CD4-positive, alpha-beta T cell (primary cell): ENCODE measurements at regions not wholly inside any gene's neighbourhood (a gene's known extent, or its start where the extent isn't known, plus 50 kb on each side); places are given as distances from the start of the nearest gene placed in this dataset.

ENCODE experiments used
- ATAC-seq: fragments of 200-7000 bp; cut with Tn5 transposase; one replicate; pipeline ENCODE4 v1.10.0; 2022; ENCODE audit warnings: mild to moderate bottlenecking; ENCODE audit not compliant: poor library complexity
- CTCF ChIA-PET: fragments of 350-600 bp; sonication (Branson Sonifier 250); formaldehyde crosslinking; loops from one replicate; lab custom pipeline; 2021; ENCODE audit warnings: antibody characterized with exemption, inconsistent platforms; lab: Charles Lee
- POLR2A ChIA-PET: fragments of 350-600 bp; sonication (Branson Sonifier 250); formaldehyde crosslinking; loops from one replicate; lab custom pipeline; 2021; ENCODE audit warnings: antibody characterized with exemption, inconsistent platforms; lab: Charles Lee
- DNase-seq, 14 experiments: peaks; one replicate each; pipeline ENCODE4 v3.0.0-alpha.2; 2013 to 2020; ENCODE audit warnings: mixed read lengths in 2 of 14
- H3K27ac ChIP-seq, 2 donors: one replicate each; pipeline versions ENCODE4 v1.5.1 to v1.7.0; 2013; ENCODE audit warnings: low read length in 2 of 2, low read depth in 1 of 2, mild to moderate bottlenecking in 1 of 2
- H3K27me3 ChIP-seq, 2 experiments: 1 replicate in 1 of 2; 2 replicates in 1 of 2; pipeline versions ENCODE4 v1.6.1 to v1.7.0; 2013; ENCODE audit warnings: low read length in 2 of 2, control low read depth in 1 of 2, mild to moderate bottlenecking in 1 of 2, moderate library complexity in 1 of 2; ENCODE audit not compliant: insufficient read depth in 2 of 2, control insufficient read depth in 1 of 2
- H3K36me3 ChIP-seq: one replicate; pipeline ENCODE4 v1.6.1; 2013; ENCODE audit warnings: low read length, control low read depth; ENCODE audit not compliant: insufficient read depth
- H3K4me1 ChIP-seq: one replicate; pipeline ENCODE4 v1.6.1; 2013; ENCODE audit warnings: low read length, control low read depth; ENCODE audit not compliant: insufficient read depth
- H3K4me3 ChIP-seq: one replicate; pipeline ENCODE4 v1.5.1; 2013; ENCODE audit warnings: mild to moderate bottlenecking, low read length, moderate library complexity
- H3K9me3 ChIP-seq, 2 experiments: 1 replicate in 1 of 2; 2 replicates in 1 of 2; pipeline versions ENCODE4 v1.6.1 to v1.7.0; 2013; ENCODE audit warnings: low read length in 2 of 2, mild to moderate bottlenecking in 2 of 2, control low read depth in 1 of 2, moderate library complexity in 1 of 2; ENCODE audit not compliant: control insufficient read depth in 1 of 2, insufficient read depth in 1 of 2
- H3K27ac Mint-ChIP-seq: one replicate; pipeline ENCODE4 v1.8.0; 2020; ENCODE audit warnings: mixed read lengths
- H3K27me3 Mint-ChIP-seq: one replicate; pipeline ENCODE4 v1.8.0; 2021; ENCODE audit warnings: mixed read lengths
- H3K36me3 Mint-ChIP-seq: one replicate; pipeline ENCODE4 v1.8.0; 2021; ENCODE audit warnings: low read depth, mixed read lengths
- H3K4me1 Mint-ChIP-seq: one replicate; pipeline ENCODE4 v1.8.0; 2021; ENCODE audit warnings: low read depth, mixed read lengths
- H3K4me3 Mint-ChIP-seq: one replicate; pipeline ENCODE4 v1.8.0; 2020; ENCODE audit warnings: mild to moderate bottlenecking, mixed read lengths
- H3K9me3 Mint-ChIP-seq: one replicate; pipeline ENCODE4 v1.8.0; 2020; ENCODE audit warnings: mixed read lengths
- intact Hi-C, 2 experiments: fragments of 100-400 bp; cut with DNase I in 1 of 2; cut with micrococcal nuclease in 1 of 2; formaldehyde crosslinking; loops; one replicate each; pipeline versions ENCODE4 v1.15.1 to v1.9.0; 2023 to 2025; cut with DNase I, micrococcal nuclease
- TF ChIP-seq, protein P1 (sequence below): fragments of 200-600 bp; IDR thresholded peaks from one replicate; pipeline ENCODE4 v1.8.0; 2022; ENCODE audit warnings: antibody characterized with exemption, mild to moderate bottlenecking

DNA sequence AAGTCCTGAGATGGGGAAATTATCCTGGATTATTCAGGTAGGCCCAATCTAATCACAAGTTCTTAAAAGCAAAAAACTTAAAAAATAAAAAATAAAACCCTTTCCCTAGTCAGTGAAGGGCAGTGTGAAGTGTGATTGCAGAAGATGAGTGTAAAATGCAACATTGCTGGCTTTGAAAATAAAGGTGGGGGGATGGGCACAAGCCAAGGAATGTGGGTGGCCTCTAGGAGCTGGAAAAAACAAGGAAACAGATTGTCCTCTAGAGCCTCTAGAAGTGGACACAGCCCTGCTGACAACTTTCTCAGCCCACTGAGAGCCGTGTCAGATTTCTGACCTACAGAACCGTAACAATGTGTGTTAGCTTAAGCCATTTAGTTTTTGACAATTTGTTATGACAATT is 184.3 kb upstream of the HNRNPA3 start:
- H3K27me3 ChIP-seq, result peaks cover 0 to 3% of the 10 kb centered on the region in 2 experiments
- ChIA-PET POLR2A (no interaction called here), CTCF (no interaction called here)
- DNase-seq (no peak), ATAC-seq (no peak)
- no peaks in the 10 kb centered on the region for H3K36me3 Mint-ChIP-seq
- no peaks in the 10 kb centered on the region for H3K9me3 Mint-ChIP-seq
- no peak overlapping the region for H3K4me3 ChIP-seq
- H3K4me1 Mint-ChIP-seq, result no peaks in the 10 kb centered on the region
- no peaks in the 10 kb centered on the region for H3K4me1 ChIP-seq
- H3K9me3 ChIP-seq, result no peaks in the 10 kb centered on the region
- no peak overlapping the region for H3K27ac ChIP-seq
- no peak overlapping the region for H3K27ac Mint-ChIP-seq
- no peaks in the 10 kb centered on the region for H3K36me3 ChIP-seq
- TF ChIP-seq, protein P1, sequence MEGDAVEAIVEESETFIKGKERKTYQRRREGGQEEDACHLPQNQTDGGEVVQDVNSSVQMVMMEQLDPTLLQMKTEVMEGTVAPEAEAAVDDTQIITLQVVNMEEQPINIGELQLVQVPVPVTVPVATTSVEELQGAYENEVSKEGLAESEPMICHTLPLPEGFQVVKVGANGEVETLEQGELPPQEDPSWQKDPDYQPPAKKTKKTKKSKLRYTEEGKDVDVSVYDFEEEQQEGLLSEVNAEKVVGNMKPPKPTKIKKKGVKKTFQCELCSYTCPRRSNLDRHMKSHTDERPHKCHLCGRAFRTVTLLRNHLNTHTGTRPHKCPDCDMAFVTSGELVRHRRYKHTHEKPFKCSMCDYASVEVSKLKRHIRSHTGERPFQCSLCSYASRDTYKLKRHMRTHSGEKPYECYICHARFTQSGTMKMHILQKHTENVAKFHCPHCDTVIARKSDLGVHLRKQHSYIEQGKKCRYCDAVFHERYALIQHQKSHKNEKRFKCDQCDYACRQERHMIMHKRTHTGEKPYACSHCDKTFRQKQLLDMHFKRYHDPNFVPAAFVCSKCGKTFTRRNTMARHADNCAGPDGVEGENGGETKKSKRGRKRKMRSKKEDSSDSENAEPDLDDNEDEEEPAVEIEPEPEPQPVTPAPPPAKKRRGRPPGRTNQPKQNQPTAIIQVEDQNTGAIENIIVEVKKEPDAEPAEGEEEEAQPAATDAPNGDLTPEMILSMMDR, result no peak
- intact Hi-C loops, result no loop called here
- peaks cover 29% of the 10 kb centered on the region for H3K27me3 Mint-ChIP-seq
- H3K4me3 Mint-ChIP-seq, result no peak overlapping the region

DNA sequence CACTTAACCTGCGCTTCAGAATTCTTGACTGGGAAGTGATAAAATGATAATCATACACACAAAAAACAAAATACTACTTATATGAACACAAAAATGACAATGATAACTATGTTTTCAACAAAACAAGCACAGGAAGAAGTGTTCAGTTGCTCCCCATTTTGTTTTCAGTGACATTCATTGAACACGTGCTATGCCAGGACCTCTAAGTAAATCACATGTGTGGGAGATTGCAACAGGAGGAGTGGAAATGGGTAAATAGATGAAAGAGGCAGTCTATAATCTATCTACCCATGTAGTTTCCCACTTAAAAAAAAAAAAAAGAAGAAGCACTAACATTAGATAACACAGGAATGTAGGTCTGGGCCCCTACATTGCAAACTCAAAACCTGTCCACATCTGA is 183.5 kb upstream of the HNRNPA3 start:
- ChIA-PET CTCF (no interaction called here), POLR2A (no interaction called here)
- TF ChIP-seq, protein P1, result no peak
- no peak for DNase-seq
- H3K27me3 ChIP-seq, result peaks cover 0 to 3% of the 10 kb centered on the region in 2 experiments
- no peaks in the 10 kb centered on the region for H3K9me3 ChIP-seq
- no peak overlapping the region for H3K27ac ChIP-seq
- no peaks in the 10 kb centered on the region for H3K36me3 Mint-ChIP-seq
- no peaks in the 10 kb centered on the region for H3K4me1 Mint-ChIP-seq
- no peak overlapping the region for H3K4me3 Mint-ChIP-seq
- no peaks in the 10 kb centered on the region for H3K9me3 Mint-ChIP-seq
- H3K36me3 ChIP-seq, result no peaks in the 10 kb centered on the region
- no peak for ATAC-seq
- no peak overlapping the region for H3K27ac Mint-ChIP-seq
- peaks cover 36% of the 10 kb centered on the region for H3K27me3 Mint-ChIP-seq
- H3K4me3 ChIP-seq, result no peak overlapping the region
- intact Hi-C loops, result no loop called here
- no peaks in the 10 kb centered on the region for H3K4me1 ChIP-seq

DNA sequence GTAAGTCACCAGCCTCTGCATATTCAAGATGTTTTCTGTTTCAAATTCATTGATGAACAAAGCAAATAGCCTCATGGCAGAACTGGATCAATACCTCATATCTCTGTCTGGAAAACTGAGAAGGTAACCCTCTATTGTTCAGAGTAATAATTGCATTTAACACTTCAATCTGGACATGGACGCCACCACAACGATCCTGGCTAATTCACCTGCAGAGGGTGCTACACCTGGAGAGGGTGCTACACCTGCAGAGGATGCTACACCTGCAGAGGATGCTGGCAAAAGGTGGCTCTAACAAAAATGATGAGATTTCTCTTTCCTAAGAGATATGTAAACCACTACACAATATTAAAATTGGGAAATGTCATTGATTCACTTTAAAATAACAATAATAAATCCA is 183.1 kb upstream of the HNRNPA3 start:
- Histone ChIP-seq H3K4me3 (no peak overlapping the region), H3K27ac (no peak overlapping the region), H3K36me3 (no peaks in the 10 kb centered on the region), H3K27me3 (peaks cover 0 to 3% of the 10 kb centered on the region in 2 experiments), H3K9me3 (no peaks in the 10 kb centered on the region), H3K4me1 (no peaks in the 10 kb centered on the region)
- intact Hi-C loops, result no loop called here
- no peaks in the 10 kb centered on the region for H3K4me1 Mint-ChIP-seq
- peaks cover 37% of the 10 kb centered on the region for H3K27me3 Mint-ChIP-seq
- POLR2A ChIA-PET, result no interaction called here
- CTCF ChIA-PET, result no interaction called here
- TF ChIP-seq, protein P1, result no peak
- H3K4me3 Mint-ChIP-seq, result no peak overlapping the region
- H3K9me3 Mint-ChIP-seq, result no peaks in the 10 kb centered on the region
- DNase-seq, result peak in 3 of 14 experiments; percentile 3 to 15 (median 11)
- no peaks in the 10 kb centered on the region for H3K36me3 Mint-ChIP-seq
- no peak overlapping the region for H3K27ac Mint-ChIP-seq
- no peak for ATAC-seq
